Suprapubic skin (tissue), 4 donors: ENCODE measurements at regions not wholly inside any gene's neighbourhood (a gene's known extent, or its start where the extent isn't known, plus 50 kb on each side); places are given as distances from the start of the nearest gene placed in this dataset.

Experiments used
- DNase-seq, 2 donors: peaks; one replicate each; pipeline ENCODE4 v3.0.0-alpha.2; 2019; ENCODE audit warnings: low spot score in 2 of 2
- H3K27ac ChIP-seq: fragments of 200-600 bp; sonication (generic); one replicate; pipeline ENCODE4 v1.5.1; 2019
- H3K27me3 ChIP-seq: fragments of 200-600 bp; sonication (generic); one replicate; pipeline ENCODE4 v1.5.1; 2019
- H3K36me3 ChIP-seq: fragments of 200-600 bp; sonication (generic); one replicate; pipeline ENCODE4 v1.5.1; 2019
- H3K4me1 ChIP-seq: fragments of 200-600 bp; sonication (generic); one replicate; pipeline ENCODE4 v1.5.1; 2019
- H3K4me3 ChIP-seq: fragments of 200-600 bp; sonication (generic); one replicate; pipeline ENCODE4 v1.5.1; 2019; ENCODE audit warnings: mild to moderate bottlenecking
- H3K9me3 ChIP-seq: fragments of 200-600 bp; sonication (generic); one replicate; pipeline ENCODE4 v1.5.1; 2019
- CTCF ChIP-seq, 2 donors: fragments of 200-600 bp in 1 of 2; fragments of 450-650 bp in 1 of 2; sonication (generic) in 1 of 2; IDR thresholded peaks; one replicate each; pipeline ENCODE4 v1.5.1; 2016 to 2019; ENCODE audit warnings: antibody characterized with exemption in 2 of 2, mild to moderate bottlenecking in 1 of 2, moderate library complexity in 1 of 2
- EP300 ChIP-seq: sonication (generic); formaldehyde crosslinking; IDR thresholded peaks from one replicate; pipeline ENCODE4 v1.6.1; 2017; ENCODE audit warnings: antibody characterized with exemption
- POLR2A ChIP-seq, 2 donors: fragments of 450-650 bp; IDR thresholded peaks; one replicate each; pipeline ENCODE4 v1.6.1; 2017; ENCODE audit warnings: antibody characterized with exemption in 2 of 2, mild to moderate bottlenecking in 2 of 2, moderate library complexity in 2 of 2
- POLR2AphosphoS5 ChIP-seq, 3 donors: sonication (generic); formaldehyde crosslinking; IDR thresholded peaks; one replicate each; pipeline ENCODE4 v1.6.1; 2017; ENCODE audit warnings: antibody characterized with exemption in 3 of 3
- WGBS: methylation state at CpG from one replicate; pipeline ENCODE4 v1.1.5; 2018; 5-methylcytosine and 5-hydroxymethylcytosine counted together

DNA sequence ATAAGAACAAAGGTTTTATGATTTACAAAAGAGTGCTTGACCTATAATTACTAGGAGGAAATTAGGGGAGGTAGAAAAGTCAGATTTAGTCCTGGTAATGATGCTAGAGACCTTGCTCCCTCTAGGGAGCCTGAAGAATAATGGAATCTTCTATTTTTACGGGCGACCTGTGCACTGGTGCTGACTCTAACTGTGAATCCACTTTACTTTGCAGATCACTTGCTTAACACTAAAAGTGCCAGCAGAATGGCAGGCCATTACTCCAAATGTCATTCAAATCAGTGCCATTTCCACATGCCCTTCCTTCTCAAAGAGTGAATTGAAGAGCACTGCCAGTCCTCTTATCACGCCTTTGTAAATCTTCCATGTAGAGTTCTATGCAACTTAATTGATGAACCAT is 359.4 kb upstream of the ARRDC3 start:
- no peak for DNase-seq
- Histone ChIP-seq H3K36me3 (no peaks in the 10 kb centered on the region), H3K9me3 (no peaks in the 10 kb centered on the region), H3K4me3 (no peak overlapping the region), H3K4me1 (no peaks in the 10 kb centered on the region), H3K27ac (no peak overlapping the region), H3K27me3 (no peaks in the 10 kb centered on the region)
- WGBS: 64% methylated on average over 3 of the region's 3 CpGs
- TF ChIP-seq POLR2AphosphoS5 (IDR thresholded peaks at IDR 0.05) (no peak), POLR2A (IDR thresholded peaks at IDR 0.05) (no peak), EP300 (no peak), CTCF (IDR thresholded peaks at IDR 0.05) (no peak)

- no peak for DNase-seq
- Histone ChIP-seq H3K4me1 (no peaks in the 10 kb centered on the region), H3K4me3 (no peak overlapping the region), H3K36me3 (no peaks in the 10 kb centered on the region), H3K27ac (no peak overlapping the region), H3K9me3 (no peaks in the 10 kb centered on the region), H3K27me3 (no peaks in the 10 kb centered on the region)
- TF ChIP-seq EP300 (no peak), POLR2A (IDR thresholded peaks at IDR 0.05) (no peak), CTCF (IDR thresholded peaks at IDR 0.05) (no peak), POLR2AphosphoS5 (IDR thresholded peaks at IDR 0.05) (no peak)
- WGBS: 85% methylated on average over 7 of the region's 7 CpGs
Observed at GRCh38 chr5:91741764-91742505, 358.8 kb upstream of the ARRDC3 start.

- TF ChIP-seq CTCF (IDR thresholded peaks at IDR 0.05): no peak
- TF ChIP-seq POLR2AphosphoS5 (IDR thresholded peaks at IDR 0.05): no peak
- no peak for TF ChIP-seq POLR2A (IDR thresholded peaks at IDR 0.05)
- TF ChIP-seq EP300: no peak
- no peaks in the 10 kb centered on the region for H3K27me3 ChIP-seq
- H3K36me3 ChIP-seq: no peaks in the 10 kb centered on the region
- WGBS: 87% methylated on average over 1 of the region's 1 CpG
- H3K9me3 ChIP-seq: no peaks in the 10 kb centered on the region
- DNase-seq: no peak
- no peak overlapping the region for H3K27ac ChIP-seq
- H3K4me1 ChIP-seq: no peaks in the 10 kb centered on the region
- no peak overlapping the region for H3K4me3 ChIP-seq
Observed at GRCh38 chr5:91730026-91730425, 346.9 kb upstream of the ARRDC3 start.

- Histone ChIP-seq H3K27ac (no peak overlapping the region), H3K36me3 (no peaks in the 10 kb centered on the region), H3K9me3 (no peaks in the 10 kb centered on the region), H3K4me3 (no peak overlapping the region), H3K27me3 (no peaks in the 10 kb centered on the region), H3K4me1 (no peaks in the 10 kb centered on the region)
- 7% methylated on average over 1 of the region's 1 CpG for WGBS
- no peak for TF ChIP-seq POLR2AphosphoS5 (IDR thresholded peaks at IDR 0.05)
- TF ChIP-seq POLR2A (IDR thresholded peaks at IDR 0.05): no peak
- no peak for TF ChIP-seq CTCF (IDR thresholded peaks at IDR 0.05)
- TF ChIP-seq EP300: no peak
- no peak for DNase-seq
Observed at GRCh38 chr5:91727463-91727862, 344.3 kb upstream of the ARRDC3 start.

GRCh38 chr5:91722736-91723467 is 339.8 kb upstream of the ARRDC3 start:
- Histone ChIP-seq H3K9me3 (no peaks in the 10 kb centered on the region), H3K4me1 (no peaks in the 10 kb centered on the region), H3K4me3 (no peak overlapping the region), H3K27me3 (no peaks in the 10 kb centered on the region), H3K36me3 (no peaks in the 10 kb centered on the region), H3K27ac (no peak overlapping the region)
- DNase-seq: no peak
- TF ChIP-seq CTCF (IDR thresholded peaks at IDR 0.05): no peak
- no peak for TF ChIP-seq EP300
- no peak for TF ChIP-seq POLR2AphosphoS5 (IDR thresholded peaks at IDR 0.05)
- TF ChIP-seq POLR2A (IDR thresholded peaks at IDR 0.05): no peak
- WGBS: 75% methylated on average over 8 of the region's 8 CpGs
